Esophagus muscularis mucosa (tissue), 3 donors: ENCODE measurements at regions not wholly inside any gene's neighbourhood (a gene's known extent, or its start where the extent isn't known, plus 50 kb on each side); places are given as distances from the start of the nearest gene placed in this dataset.

Source experiments
- CTCF ChIP-seq, 3 experiments: fragments of 200-600 bp in 2 of 3; fragments of 450-650 bp in 1 of 3; sonication (generic) in 2 of 3; IDR thresholded peaks; one replicate each; pipeline ENCODE4 v1.5.1; 2017 to 2019; ENCODE audit warnings: antibody characterized with exemption in 3 of 3, mild to moderate bottlenecking in 2 of 3, moderate library complexity in 1 of 3
- POLR2A ChIP-seq: fragments of 450-650 bp; IDR thresholded peaks from one replicate; pipeline ENCODE4 v1.6.1; 2017; ENCODE audit warnings: antibody characterized with exemption, moderate library complexity, mild to moderate bottlenecking, low read depth

DNA sequence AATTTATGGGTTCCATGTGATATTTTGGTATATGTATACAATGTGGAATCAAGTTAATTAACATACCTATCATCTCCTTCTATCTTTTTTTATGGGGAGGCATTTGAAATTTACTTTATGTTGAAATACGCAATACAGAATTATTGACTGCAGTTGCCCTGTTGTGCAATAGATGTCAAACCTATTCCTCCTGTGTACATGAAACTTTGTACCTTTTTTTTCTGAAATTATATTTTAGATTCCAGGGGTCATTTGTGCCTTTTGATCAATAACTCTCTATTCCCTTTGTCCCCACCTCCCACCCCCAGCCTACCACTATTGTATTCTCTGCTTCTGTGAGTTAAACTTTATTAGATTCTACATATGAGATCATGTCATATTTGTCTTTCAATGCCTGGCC is 369.9 kb downstream of the FSIP2 start:
- TF ChIP-seq POLR2A (no peak), CTCF (IDR thresholded peaks at IDR 0.05) (no peak)
